ENCODE measurements at regions not wholly inside any gene's neighbourhood (a gene's known extent, or its start where the extent isn't known, plus 50 kb on each side); places are given as distances from the start of the nearest gene placed in this dataset.

- no peaks in the 10 kb centered on the region for H3K79me2 ChIP-seq (ENCODE audit: control insufficient read depth, insufficient read depth, low read length)
- no peak for DNase-seq (ENCODE audit: low read depth in 2 of 2)
- no peaks in the 10 kb centered on the region for H3K36me3 ChIP-seq (ENCODE audit: control insufficient read depth, insufficient read depth, low read length)
- H3K4me2 ChIP-seq (ENCODE audit: extremely low read depth, insufficient read depth, low read length), result no peak overlapping the region
- no peaks in the 10 kb centered on the region for H4K20me1 ChIP-seq (ENCODE audit: control insufficient read depth, extremely low read depth, insufficient read depth, low read length)
- no peaks in the 10 kb centered on the region for H3K27me3 ChIP-seq (ENCODE audit: control insufficient read depth, insufficient read depth, low read length)
- H3K4me3 ChIP-seq (replicated peaks in 1 of 4; ENCODE audit: control extremely low read depth in 1 of 4, insufficient read depth in 1 of 4, low read depth in 3 of 4, low read length in 4 of 4), result no peak overlapping the region
- no peaks in the 10 kb centered on the region for H3K9me3 ChIP-seq (ENCODE audit: control insufficient read depth, insufficient read depth, low read depth, low read length)
- H3K4me1 ChIP-seq (ENCODE audit: control insufficient read depth, extremely low read depth, insufficient read depth, low read length), result no peaks in the 10 kb centered on the region
- H2AFZ ChIP-seq (ENCODE audit: low read length), result no peak overlapping the region
- H3K9ac ChIP-seq (ENCODE audit: insufficient read depth, low read length), result no peak overlapping the region
- no peak for TF ChIP-seq EZH2 (IDR thresholded peaks at IDR 0.05; ENCODE audit: low read length, missing control alignments)
- no peak for TF ChIP-seq CTCF (conservative IDR thresholded peaks at IDR 0.05 in 1 of 2, IDR thresholded peaks at IDR 0.05 in 1 of 2; ENCODE audit: low read depth in 1 of 2, low read length in 2 of 2)
- no peak overlapping the region for H3K27ac ChIP-seq (ENCODE audit: insufficient read depth, low read length)
Measured at GRCh38 chr20:21614980-21615379, 90.5 kb upstream of the PAX1 start.

GRCh38 chr20:21613512-21613911, 92.0 kb upstream of the PAX1 start:
- TF ChIP-seq EZH2 (IDR thresholded peaks at IDR 0.05; ENCODE audit: low read length, missing control alignments) (no peak), CTCF (conservative IDR thresholded peaks at IDR 0.05 in 1 of 2, IDR thresholded peaks at IDR 0.05 in 1 of 2; ENCODE audit: low read depth in 1 of 2, low read length in 2 of 2) (no peak)
- H3K4me1 ChIP-seq (ENCODE audit: control insufficient read depth, extremely low read depth, insufficient read depth, low read length), result no peaks in the 10 kb centered on the region
- no peak overlapping the region for H3K9ac ChIP-seq (ENCODE audit: insufficient read depth, low read length)
- no peaks in the 10 kb centered on the region for H3K27me3 ChIP-seq (ENCODE audit: control insufficient read depth, insufficient read depth, low read length)
- no peak overlapping the region for H2AFZ ChIP-seq (ENCODE audit: low read length)
- DNase-seq (ENCODE audit: low read depth in 2 of 2), result no peak
- no peaks in the 10 kb centered on the region for H3K79me2 ChIP-seq (ENCODE audit: control insufficient read depth, insufficient read depth, low read length)
- no peaks in the 10 kb centered on the region for H3K9me3 ChIP-seq (ENCODE audit: control insufficient read depth, insufficient read depth, low read depth, low read length)
- H4K20me1 ChIP-seq (ENCODE audit: control insufficient read depth, extremely low read depth, insufficient read depth, low read length), result no peaks in the 10 kb centered on the region
- no peaks in the 10 kb centered on the region for H3K36me3 ChIP-seq (ENCODE audit: control insufficient read depth, insufficient read depth, low read length)
- no peak overlapping the region for H3K4me2 ChIP-seq (ENCODE audit: extremely low read depth, insufficient read depth, low read length)
- H3K27ac ChIP-seq (ENCODE audit: insufficient read depth, low read length), result no peak overlapping the region
- H3K4me3 ChIP-seq (replicated peaks in 1 of 4; ENCODE audit: control extremely low read depth in 1 of 4, insufficient read depth in 1 of 4, low read depth in 3 of 4, low read length in 4 of 4), result no peak overlapping the region

GRCh38 chr20:21609981-21610380, 95.5 kb upstream of the PAX1 start:
- no peaks in the 10 kb centered on the region for H3K9me3 ChIP-seq (ENCODE audit: control insufficient read depth, insufficient read depth, low read depth, low read length)
- no peak overlapping the region for H3K9ac ChIP-seq (ENCODE audit: insufficient read depth, low read length)
- no peak overlapping the region for H3K4me2 ChIP-seq (ENCODE audit: extremely low read depth, insufficient read depth, low read length)
- no peak overlapping the region for H3K4me3 ChIP-seq (replicated peaks in 1 of 4; ENCODE audit: control extremely low read depth in 1 of 4, insufficient read depth in 1 of 4, low read depth in 3 of 4, low read length in 4 of 4)
- TF ChIP-seq CTCF (conservative IDR thresholded peaks at IDR 0.05 in 1 of 2, IDR thresholded peaks at IDR 0.05 in 1 of 2; ENCODE audit: low read depth in 1 of 2, low read length in 2 of 2) (no peak), EZH2 (IDR thresholded peaks at IDR 0.05; ENCODE audit: low read length, missing control alignments) (no peak)
- H3K27me3 ChIP-seq (ENCODE audit: control insufficient read depth, insufficient read depth, low read length), result no peaks in the 10 kb centered on the region
- H3K36me3 ChIP-seq (ENCODE audit: control insufficient read depth, insufficient read depth, low read length), result no peaks in the 10 kb centered on the region
- no peaks in the 10 kb centered on the region for H3K79me2 ChIP-seq (ENCODE audit: control insufficient read depth, insufficient read depth, low read length)
- no peak for DNase-seq (ENCODE audit: low read depth in 2 of 2)
- no peak overlapping the region for H2AFZ ChIP-seq (ENCODE audit: low read length)
- H4K20me1 ChIP-seq (ENCODE audit: control insufficient read depth, extremely low read depth, insufficient read depth, low read length), result no peaks in the 10 kb centered on the region
- H3K27ac ChIP-seq (ENCODE audit: insufficient read depth, low read length), result no peak overlapping the region
- H3K4me1 ChIP-seq (ENCODE audit: control insufficient read depth, extremely low read depth, insufficient read depth, low read length), result no peaks in the 10 kb centered on the region
